K562 (cell line): ENCODE measurements at regions not wholly inside any gene's neighbourhood (a gene's known extent, or its start where the extent isn't known, plus 50 kb on each side); places are given as distances from the start of the nearest gene placed in this dataset.

Source experiments
- ATAC-seq: fragments of 200-7000 bp; cut with Tn5 transposase; 3 replicates; pipeline ENCODE4 v1.9.1; 2020; ENCODE audit warnings: moderate library complexity
- BruUV-seq: library from RNA; stranded (reverse); fragments of 400-500 nt; replicated peaks from 2 replicates; lab custom pipeline; 2021; lab: Mats Ljungman, UMichigan
- CTCF ChIA-PET: fragments of 300-600 bp; formaldehyde crosslinking; extraction: SDS; loops from one replicate; lab custom pipeline; 2021; ENCODE audit warnings: low intra/inter-chr PET ratio; lab: Yijun Ruan, JAX
- POLR2A ChIA-PET: fragments of 300-600, 350-650 bp; sonication (Branson Sonifier 250); formaldehyde crosslinking; extraction: SDS; loops from one replicate; lab custom pipeline; 2021; ENCODE audit warnings: antibody characterized with exemption, inconsistent platforms; lab: Yijun Ruan, JAX
- DNase-seq, 4 experiments: peaks; one replicate each; pipeline versions ENCODE4 v3.0.0 to v3.0.0-alpha.2; 2011 to 2018; ENCODE audit warnings: low spot score in 3 of 4, mixed read lengths in 3 of 4; ENCODE audit errors: extremely low read depth in 1 of 4
- FAIRE-seq: peaks from 2 replicates; lab custom pipeline; 2011; peaks lifted over from hg19 to GRCh38; lab: Jason Lieb, UNC
- H2AFZ ChIP-seq: 2 replicates; pipeline ENCODE4 v1.6.0; 2011; ENCODE audit warnings: low read depth, low read length, control low read depth, inconsistent platforms
- H3K27ac ChIP-seq: fragments of 200-600 bp; 3 replicates; pipeline ENCODE4 v1.8.0; 2011; ENCODE audit warnings: low read depth, mild to moderate bottlenecking, control low read depth, inconsistent platforms, low read length, moderate library complexity, mixed read lengths; ENCODE audit errors: extremely low read depth
- H3K27me3 ChIP-seq, 2 experiments: fragments of 300-600 bp in 1 of 2; 2 replicates in 1 of 2; 3 replicates in 1 of 2; pipeline versions ENCODE4 v1.6.0 to v1.8.0; 2011; ENCODE audit warnings: inconsistent platforms in 2 of 2, low read length in 2 of 2, mild to moderate bottlenecking in 1 of 2, mixed read lengths in 1 of 2, moderate library complexity in 1 of 2; ENCODE audit not compliant: control insufficient read depth in 2 of 2, insufficient read depth in 2 of 2
- H3K36me3 ChIP-seq: fragments of 300-600 bp; 3 replicates; pipeline ENCODE4 v1.8.0; 2011; ENCODE audit warnings: mild to moderate bottlenecking, low read length, inconsistent platforms; ENCODE audit not compliant: control insufficient read depth, insufficient read depth
- H3K4me1 ChIP-seq, 2 experiments: fragments of 200-600 bp in 1 of 2; replicated peaks in 1 of 2; 2 replicates in 1 of 2; 3 replicates in 1 of 2; pipeline versions ENCODE4 v1.5.1 to v1.8.0; 2011; ENCODE audit warnings: inconsistent platforms in 2 of 2, low read length in 2 of 2, mild to moderate bottlenecking in 1 of 2, mixed read lengths in 1 of 2, moderate library complexity in 1 of 2; ENCODE audit not compliant: control insufficient read depth in 2 of 2, insufficient read depth in 2 of 2
- H3K4me2 ChIP-seq: 2 replicates; pipeline ENCODE4 v1.6.1; 2011; ENCODE audit warnings: low read length, control low read depth, inconsistent platforms, mixed read lengths; ENCODE audit not compliant: insufficient read depth
- H3K4me3 ChIP-seq: fragments of 200-600 bp; sonication (generic), shearing (Covaris generic); 2 replicates; pipeline ENCODE4 v1.5.1; 2016; ENCODE audit warnings: control low read depth, inconsistent platforms
- H3K79me2 ChIP-seq: fragments of 200-600 bp; 3 replicates; pipeline ENCODE4 v1.8.0; 2011; ENCODE audit warnings: low read length, inconsistent platforms; ENCODE audit not compliant: control insufficient read depth, insufficient read depth
- H3K9ac ChIP-seq, 2 experiments: 2 replicates each; pipeline versions ENCODE4 v1.6.0 to v1.6.1; 2011; ENCODE audit warnings: low read depth in 2 of 2, low read length in 2 of 2, control low read depth in 1 of 2, inconsistent platforms in 1 of 2, mild to moderate bottlenecking in 1 of 2, mixed read lengths in 1 of 2; ENCODE audit not compliant: insufficient read depth in 1 of 2
- H3K9me1 ChIP-seq: one replicate; pipeline ENCODE4 v1.6.0; 2011; ENCODE audit warnings: inconsistent platforms, mild to moderate bottlenecking, low read length, moderate library complexity; ENCODE audit not compliant: control insufficient read depth, insufficient read depth
- H3K9me3 ChIP-seq: replicated peaks from 2 replicates; pipeline ENCODE4 v1.5.1; 2011; ENCODE audit warnings: low read depth, low read length, inconsistent platforms; ENCODE audit not compliant: control insufficient read depth, insufficient read depth
- H4K20me1 ChIP-seq: replicated peaks from 2 replicates; pipeline ENCODE4 v1.6.1; 2011; ENCODE audit warnings: low read length, inconsistent platforms, mixed read lengths; ENCODE audit not compliant: control insufficient read depth, insufficient read depth
- ARID2 ChIP-seq: fragments of 450-650 bp; IDR thresholded peaks from 2 replicates; pipeline ENCODE4 v1.6.1; 2017; ENCODE audit warnings: antibody characterized with exemption, mild to moderate bottlenecking
- DPF2 ChIP-seq: fragments of 450-650 bp; IDR thresholded peaks from 2 replicates; pipeline ENCODE4 v1.6.1; 2016
- EHMT2 ChIP-seq: fragments of 450-650 bp; IDR thresholded peaks from 2 replicates; pipeline ENCODE4 v1.6.1; 2018; ENCODE audit warnings: antibody characterized with exemption
- FOXP1 ChIP-seq: sonication (generic); formaldehyde crosslinking; IDR thresholded peaks from 2 replicates; pipeline ENCODE4 v1.8.0; 2022; ENCODE audit warnings: mild to moderate bottlenecking, missing genetic modification reagents
- KDM1A ChIP-seq, 2 experiments: fragments of 450-650 bp; IDR thresholded peaks; 2 replicates each; pipeline ENCODE4 v1.6.1; 2016; ENCODE audit warnings: mild to moderate bottlenecking in 2 of 2
- KDM2B ChIP-seq: fragments of 250-450 bp; sonication (Bioruptor Pico); IDR thresholded peaks from 2 replicates; pipeline ENCODE4 v1.8.0; 2021; ENCODE audit warnings: mild to moderate bottlenecking, moderate library complexity
- RAD21 ChIP-seq, 2 experiments: fragments of 250-450 bp in 1 of 2; fragments of 450-650 bp in 1 of 2; sonication (Bioruptor Pico) in 1 of 2; formaldehyde crosslinking in 1 of 2; IDR thresholded peaks in 1 of 2; conservative IDR thresholded peaks in 1 of 2; 2 replicates each; pipeline versions ENCODE4 v1.4.0 to v1.8.0; 2020 to 2022; ENCODE audit warnings: mild to moderate bottlenecking in 2 of 2, moderate library complexity in 1 of 2
- SMC3 ChIP-seq: conservative IDR thresholded peaks from 2 replicates; pipeline ENCODE4 v1.6.1; 2011; ENCODE audit warnings: low read depth, low read length, improper control_type of control experiment; ENCODE audit not compliant: insufficient read depth
- TSC22D4 ChIP-seq: fragments of 450-650 bp; IDR thresholded peaks from 2 replicates; pipeline ENCODE4 v1.6.1; 2016; ENCODE audit warnings: missing genetic modification characterization, missing biosample characterization, control low read depth
- ZNF384 ChIP-seq: IDR thresholded peaks from 2 replicates; pipeline ENCODE4 v1.6.1; 2012; ENCODE audit warnings: low read depth, low read length, improper control_type of control experiment
- WGBS: fragments of 100-300 bp; shearing (Covaris generic); methylation state at CpG from one replicate; pipeline ENCODE4 v1.1.6; 2016; ENCODE audit warnings: low coverage, mixed read lengths; ENCODE audit not compliant: insufficient coverage; ENCODE audit errors: missing lambda C conversion rate; 5-methylcytosine and 5-hydroxymethylcytosine counted together
- in situ Hi-C: fragments of 300-500 bp; cut with MboI; formaldehyde crosslinking; loops from 4 replicates; pipeline ENCODE4 v1.15.0; 2018; ENCODE audit warnings: inconsistent platforms, mixed read lengths
- intact Hi-C: fragments of 100-400 bp; cut with micrococcal nuclease; formaldehyde crosslinking; loops from 2 replicates; pipeline ENCODE4 v1.14.2; 2022
- TF ChIP-seq, protein P1 (sequence below): fragments of 250-450 bp; sonication (Bioruptor Pico); IDR thresholded peaks from 2 replicates; pipeline ENCODE4 v1.5.1; 2021; ENCODE audit warnings: mild to moderate bottlenecking
- TF ChIP-seq, protein P2 (sequence below), 3 experiments: IDR thresholded peaks in 2 of 3; conservative IDR thresholded peaks in 1 of 3; 2 replicates each; pipeline ENCODE4 v1.5.1; 2011 to 2012; ENCODE audit warnings: low read length in 3 of 3, mild to moderate bottlenecking in 3 of 3, control low read depth in 2 of 3, improper control_type of control experiment in 1 of 3, inconsistent platforms in 1 of 3, low read depth in 1 of 3, mixed read lengths in 1 of 3, moderate library complexity in 1 of 3; ENCODE audit not compliant: insufficient read depth in 2 of 3
- TF ChIP-seq, protein P3 (sequence below): IDR thresholded peaks from 2 replicates; pipeline ENCODE4 v1.6.1; 2012; ENCODE audit warnings: low read depth, low read length, improper control_type of control experiment, borderline replicate concordance
- TF ChIP-seq, protein P4 (sequence below): fragments of 450-650 bp; formaldehyde crosslinking; IDR thresholded peaks from 2 replicates; pipeline ENCODE4 v1.4.0; 2022; ENCODE audit warnings: missing genetic modification characterization

DNA sequence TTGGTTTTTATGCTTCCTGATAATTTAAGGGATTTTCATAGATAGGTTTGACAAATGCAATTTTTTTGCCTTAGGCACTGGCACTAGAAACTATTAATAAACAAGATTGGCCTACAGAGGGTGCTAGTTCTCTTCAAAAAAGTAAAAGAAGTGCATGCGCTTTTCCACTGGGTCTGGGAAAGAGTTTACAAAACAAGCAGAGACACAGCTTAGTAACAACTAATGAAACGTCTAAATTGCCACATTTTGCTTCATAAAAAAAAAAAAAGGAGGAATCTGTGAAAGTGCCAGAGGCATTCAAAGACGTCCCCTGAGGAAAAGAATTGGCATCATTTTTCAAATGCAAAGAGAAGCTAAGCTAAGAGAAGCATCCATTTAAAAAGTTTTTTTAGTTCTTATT is 58.3 kb upstream of the EEA1 start:
- ChIA-PET CTCF (interaction anchor here (0.5 to 3.5 kb wide), 7 partner anchors 393 to 1775 kb away, joined by 3 to 23 read pairs (median 3); no protein-coding TSS in a partner anchor), POLR2A (interaction anchor here (0.6 to 1.1 kb wide), 10 partner anchors 10 to 432 kb away, joined by 3 to 7 read pairs (median 3); no protein-coding TSS in a partner anchor)
- H3K9me3 ChIP-seq = no peaks in the 10 kb centered on the region
- H3K27ac ChIP-seq = no peak overlapping the region
- DNase-seq (peak; percentile 48 to 76 (median 56)), ATAC-seq (peak; percentile 91), FAIRE-seq (peak; percentile 75)
- whole genome bisulfite sequencing = 7% methylated on average over 3 of the region's 3 CpGs
- H3K36me3 ChIP-seq = no peaks in the 10 kb centered on the region
- intact Hi-C loops (loop anchor here (2.0 to 10.0 kb wide), 4 partner anchors 203 to 1115 kb away; no protein-coding TSS in a partner anchor), in situ Hi-C loops (loop anchor here (25.0 kb wide), 1 partner anchor 425 kb away; no protein-coding TSS in a partner anchor)
- H2AFZ ChIP-seq = peak overlapping the region; percentile 43
- no peaks in the 10 kb centered on the region for H4K20me1 ChIP-seq
- no peaks in the 10 kb centered on the region for H3K9me1 ChIP-seq
- H3K4me2 ChIP-seq = no peak overlapping the region
- peaks cover 0 to 12% of the 10 kb centered on the region in 2 experiments; a peak in 1 of 5 replicates for H3K4me1 ChIP-seq
- no peak overlapping the region for H3K9ac ChIP-seq
- no TSS peak for BruUV-seq
- no peak overlapping the region for H3K4me3 ChIP-seq
- no peaks in the 10 kb centered on the region for H3K27me3 ChIP-seq
- H3K79me2 ChIP-seq = no peaks in the 10 kb centered on the region
- TF ChIP-seq, protein P1, sequence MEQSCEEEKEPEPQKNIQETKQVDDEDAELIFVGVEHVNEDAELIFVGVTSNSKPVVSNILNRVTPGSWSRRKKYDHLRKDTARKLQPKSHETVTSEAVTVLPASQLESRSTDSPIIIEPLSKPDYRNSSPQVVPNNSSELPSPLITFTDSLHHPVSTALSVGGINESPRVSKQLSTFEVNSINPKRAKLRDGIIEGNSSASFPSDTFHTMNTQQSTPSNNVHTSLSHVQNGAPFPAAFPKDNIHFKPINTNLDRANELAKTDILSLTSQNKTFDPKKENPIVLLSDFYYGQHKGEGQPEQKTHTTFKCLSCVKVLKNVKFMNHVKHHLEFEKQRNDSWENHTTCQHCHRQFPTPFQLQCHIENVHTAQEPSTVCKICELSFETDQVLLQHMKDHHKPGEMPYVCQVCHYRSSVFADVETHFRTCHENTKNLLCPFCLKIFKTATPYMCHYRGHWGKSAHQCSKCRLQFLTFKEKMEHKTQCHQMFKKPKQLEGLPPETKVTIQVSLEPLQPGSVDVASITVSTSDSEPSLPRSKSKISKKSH (CRISPR knock-in tag) = no peak
- TF ChIP-seq RAD21 (CRISPR knock-in tag; conservative IDR thresholded peaks at IDR 0.05 in 1 of 2, IDR thresholded peaks at IDR 0.05 in 1 of 2) (peak; percentile 85 to 88), ZNF384 (peak; percentile 49; the same call in 1 of the 2 replicates), FOXP1 (no peak), ARID2 (peak; percentile 35; the same call in 1 of the 2 replicates), KDM1A (IDR thresholded peaks at IDR 0.05) (no peak), SMC3 (peak; percentile 78), KDM2B (CRISPR knock-in tag) (no peak), DPF2 (no peak), TSC22D4 (tag) (no peak), EHMT2 (no peak)
- TF ChIP-seq, protein P2, sequence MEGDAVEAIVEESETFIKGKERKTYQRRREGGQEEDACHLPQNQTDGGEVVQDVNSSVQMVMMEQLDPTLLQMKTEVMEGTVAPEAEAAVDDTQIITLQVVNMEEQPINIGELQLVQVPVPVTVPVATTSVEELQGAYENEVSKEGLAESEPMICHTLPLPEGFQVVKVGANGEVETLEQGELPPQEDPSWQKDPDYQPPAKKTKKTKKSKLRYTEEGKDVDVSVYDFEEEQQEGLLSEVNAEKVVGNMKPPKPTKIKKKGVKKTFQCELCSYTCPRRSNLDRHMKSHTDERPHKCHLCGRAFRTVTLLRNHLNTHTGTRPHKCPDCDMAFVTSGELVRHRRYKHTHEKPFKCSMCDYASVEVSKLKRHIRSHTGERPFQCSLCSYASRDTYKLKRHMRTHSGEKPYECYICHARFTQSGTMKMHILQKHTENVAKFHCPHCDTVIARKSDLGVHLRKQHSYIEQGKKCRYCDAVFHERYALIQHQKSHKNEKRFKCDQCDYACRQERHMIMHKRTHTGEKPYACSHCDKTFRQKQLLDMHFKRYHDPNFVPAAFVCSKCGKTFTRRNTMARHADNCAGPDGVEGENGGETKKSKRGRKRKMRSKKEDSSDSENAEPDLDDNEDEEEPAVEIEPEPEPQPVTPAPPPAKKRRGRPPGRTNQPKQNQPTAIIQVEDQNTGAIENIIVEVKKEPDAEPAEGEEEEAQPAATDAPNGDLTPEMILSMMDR (IDR thresholded peaks at IDR 0.05 in 2 of 3, conservative IDR thresholded peaks at IDR 0.05 in 1 of 3; ENCODE audit: insufficient read depth in 2 of 3, low read depth in 1 of 3, low read length in 3 of 3) = peak; percentile 42 to 80 (median 47); a peak in 4 of 6 replicates
- TF ChIP-seq, protein P3, sequence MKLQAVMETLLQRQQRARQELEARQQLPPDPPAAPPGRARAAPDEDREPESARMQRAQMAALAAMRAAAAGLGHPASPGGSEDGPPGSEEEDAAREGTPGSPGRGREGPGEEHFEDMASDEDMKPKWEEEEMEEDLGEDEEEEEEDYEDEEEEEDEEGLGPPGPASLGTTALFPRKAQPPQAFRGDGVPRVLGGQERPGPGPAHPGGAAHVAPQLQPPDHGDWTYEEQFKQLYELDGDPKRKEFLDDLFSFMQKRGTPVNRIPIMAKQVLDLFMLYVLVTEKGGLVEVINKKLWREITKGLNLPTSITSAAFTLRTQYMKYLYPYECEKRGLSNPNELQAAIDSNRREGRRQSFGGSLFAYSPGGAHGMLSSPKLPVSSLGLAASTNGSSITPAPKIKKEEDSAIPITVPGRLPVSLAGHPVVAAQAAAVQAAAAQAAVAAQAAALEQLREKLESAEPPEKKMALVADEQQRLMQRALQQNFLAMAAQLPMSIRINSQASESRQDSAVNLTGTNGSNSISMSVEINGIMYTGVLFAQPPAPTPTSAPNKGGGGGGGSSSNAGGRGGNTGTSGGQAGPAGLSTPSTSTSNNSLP = peak; percentile 76; the same call in 1 of the 2 replicates
- TF ChIP-seq, protein P4, sequence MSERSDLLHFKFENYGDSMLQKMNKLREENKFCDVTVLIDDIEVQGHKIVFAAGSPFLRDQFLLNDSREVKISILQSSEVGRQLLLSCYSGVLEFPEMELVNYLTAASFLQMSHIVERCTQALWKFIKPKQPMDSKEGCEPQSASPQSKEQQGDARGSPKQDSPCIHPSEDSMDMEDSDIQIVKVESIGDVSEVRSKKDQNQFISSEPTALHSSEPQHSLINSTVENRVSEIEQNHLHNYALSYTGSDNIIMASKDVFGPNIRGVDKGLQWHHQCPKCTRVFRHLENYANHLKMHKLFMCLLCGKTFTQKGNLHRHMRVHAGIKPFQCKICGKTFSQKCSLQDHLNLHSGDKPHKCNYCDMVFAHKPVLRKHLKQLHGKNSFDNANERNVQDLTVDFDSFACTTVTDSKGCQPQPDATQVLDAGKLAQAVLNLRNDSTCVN (CRISPR knock-in tag) = no peak
